ENCODE measurements at regions not wholly inside any gene's neighbourhood (a gene's known extent, or its start where the extent isn't known, plus 50 kb on each side); places are given as distances from the start of the nearest gene placed in this dataset.
"Not testable (repeated sequence)": the region's sequence is repeated elsewhere in the genome, so short reads cannot be mapped to it uniquely, and the experiment has no call there.

DNA sequence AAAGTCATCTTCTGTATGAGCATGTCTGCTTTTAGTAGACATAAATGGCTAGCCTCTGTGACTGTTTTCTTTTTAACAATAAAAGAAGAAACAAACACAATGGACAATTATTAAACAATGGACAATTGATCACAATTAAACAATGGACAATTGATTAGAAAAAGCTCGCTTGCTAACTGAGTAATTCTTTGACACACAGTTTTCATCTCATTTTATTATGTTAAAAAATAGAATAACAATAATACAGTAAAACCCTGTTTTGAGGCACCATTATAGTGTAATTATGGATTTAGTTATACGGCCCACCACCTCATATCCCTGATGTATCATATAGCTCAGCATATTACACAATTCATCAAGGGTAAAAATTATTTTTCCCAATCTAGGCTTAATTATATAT lies 989.0 kb downstream of the LTN1 start:
- DNase-seq; H3K9me3 ChIP-seq; H3K4me3 ChIP-seq; H3K27me3 ChIP-seq; H3K4me1 ChIP-seq; ATAC-seq; intact Hi-C loops (cut with DNase I); H3K27ac ChIP-seq; H3K36me3 ChIP-seq: not testable (repeated sequence)
- WGBS, 2 donors = 93 to 95% methylated on average over 2 of the region's 2 CpGs

DNA sequence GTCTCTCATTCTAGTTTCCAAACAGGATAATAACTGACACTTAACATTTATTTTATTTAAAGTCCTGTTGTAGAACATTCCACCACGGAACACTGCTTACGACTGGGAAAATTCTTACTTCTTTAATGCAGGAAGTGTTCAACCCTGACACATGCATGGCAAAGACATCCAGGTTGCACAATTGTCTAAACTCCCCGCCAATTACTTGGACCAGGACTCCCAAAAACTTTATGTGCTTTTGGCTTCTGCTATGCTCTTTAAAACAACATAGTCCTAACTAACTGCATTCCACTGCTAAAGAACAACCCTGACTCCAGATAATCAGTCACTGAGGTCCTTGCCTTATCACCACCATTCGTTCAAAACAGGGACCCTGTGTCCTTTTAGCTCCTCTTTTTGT lies 995.8 kb downstream of the LTN1 start:
- H3K27me3 ChIP-seq; H3K9me3 ChIP-seq; H3K4me1 ChIP-seq; DNase-seq; H3K4me3 ChIP-seq; intact Hi-C loops (cut with DNase I); H3K36me3 ChIP-seq: not testable (repeated sequence)
- WGBS, 2 donors = 46 to 61% methylated on average over 4 of the region's 4 CpGs
- peak overlapping the region in 1 of 10 donors; percentile 25 for H3K27ac ChIP-seq
- peak in 2 of 8 donors; percentile 60 to 89 for ATAC-seq

GRCh38 chr21:27984663-27985325 lies 1007.9 kb downstream of the LTN1 start:
- H3K27me3 ChIP-seq; H3K9me3 ChIP-seq; H3K4me1 ChIP-seq; H3K27ac ChIP-seq; H3K4me3 ChIP-seq; DNase-seq; H3K36me3 ChIP-seq; ATAC-seq; intact Hi-C loops (cut with DNase I): not testable (repeated sequence)
- 57 to 58% methylated on average over 2 of the region's 2 CpGs for WGBS, 2 donors

- H3K4me3 ChIP-seq; H3K9me3 ChIP-seq; H3K27me3 ChIP-seq; H3K27ac ChIP-seq; H3K36me3 ChIP-seq; DNase-seq; ATAC-seq; intact Hi-C loops (cut with DNase I): not testable (repeated sequence)
- H3K4me1 ChIP-seq = peaks cover 0 to 11% (median 0%) of the 10 kb centered on the region in 9 donors
These were observed 1012.6 kb upstream of the ADAMTS5 start for GRCh38 chr21:27979446-27979845.

DNA sequence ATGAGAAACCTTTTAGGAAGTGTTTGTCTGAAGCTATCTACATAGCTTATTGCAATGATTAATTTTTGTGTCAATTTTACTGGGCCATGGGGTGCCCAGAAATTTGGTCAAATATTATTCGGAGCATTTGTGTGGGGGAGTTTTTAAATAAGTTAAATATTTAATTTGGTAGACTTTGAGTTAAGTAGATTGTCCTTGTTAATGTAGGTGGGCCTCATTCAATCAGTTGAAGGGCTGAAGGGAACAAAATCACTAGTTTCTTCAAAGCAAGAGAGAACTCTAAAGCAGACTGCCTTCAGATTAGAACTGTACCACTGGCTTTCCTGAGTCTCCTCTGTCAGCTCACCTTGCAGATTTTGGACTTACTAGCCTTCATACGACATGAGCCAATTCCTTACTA lies 1008.6 kb upstream of the ADAMTS5 start:
- intact Hi-C loops (cut with DNase I) = no loop called here
- Histone ChIP-seq H3K36me3 (no peaks in the 10 kb centered on the region), H3K27me3 (no peaks in the 10 kb centered on the region), H3K4me1 (peaks cover 0 to 11% (median 0%) of the 10 kb centered on the region in 9 donors), H3K9me3 (peaks cover 0 to 4% (median 0%) of the 10 kb centered on the region in 11 donors), H3K27ac (no peak overlapping the region), H3K4me3 (no peak overlapping the region)
- WGBS, 2 donors = 94 to 95% methylated on average over 2 of the region's 2 CpGs
- TF ChIP-seq CTCF (IDR thresholded peaks at IDR 0.05) = no peak
- DNase-seq = no peak
- ATAC-seq = no peak

GRCh38 chr21:27974152-27974551 lies 1007.3 kb upstream of the ADAMTS5 start:
- WGBS, 2 donors = 85 to 100% methylated on average over 1 of the region's 1 CpG
- intact Hi-C loops (cut with DNase I); H3K9me3 ChIP-seq: not testable (repeated sequence)

DNA sequence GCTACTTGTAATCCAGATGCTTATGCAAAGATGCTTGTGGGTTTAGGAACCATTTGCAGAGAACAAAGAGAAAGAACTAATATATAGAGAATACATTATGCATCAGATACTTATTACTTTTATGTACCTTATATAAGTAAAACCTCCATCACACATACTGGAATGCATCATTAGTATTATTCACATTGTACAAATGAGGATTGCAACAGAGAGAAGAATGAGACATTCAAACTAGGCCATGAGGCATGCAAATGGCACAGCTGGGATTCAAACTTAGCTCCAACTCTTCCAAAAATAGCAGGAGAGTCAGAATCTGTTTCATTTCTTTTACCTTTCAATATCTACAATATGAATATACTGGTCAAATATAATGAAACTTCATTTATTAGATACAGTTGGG lies 1001.4 kb upstream of the ADAMTS5 start:
- DNase-seq; ATAC-seq; intact Hi-C loops (cut with DNase I); H3K27me3 ChIP-seq; H3K36me3 ChIP-seq; H3K4me3 ChIP-seq; H3K27ac ChIP-seq; H3K9me3 ChIP-seq; H3K4me1 ChIP-seq: not testable (repeated sequence)

More at GRCh38 chr21:27974152-27974551, 1007.3 kb upstream of the ADAMTS5 start:
- H3K27ac ChIP-seq, DNase-seq, H3K27me3 ChIP-seq, H3K4me1 ChIP-seq, H3K36me3 ChIP-seq, ATAC-seq, H3K4me3 ChIP-seq: not testable (repeated sequence)

Data from heart right ventricle (tissue), 16 donors.